H1 (cell line): ENCODE measurements at regions not wholly inside any gene's neighbourhood (a gene's known extent, or its start where the extent isn't known, plus 50 kb on each side); places are given as distances from the start of the nearest gene placed in this dataset.

Experiments
- BRCA1 ChIP-seq: IDR thresholded peaks from 2 replicates; pipeline ENCODE4 v1.6.1; 2012; ENCODE audit warnings: low read depth, low read length, improper control_type of control experiment
- CBX5 ChIP-seq: fragments of 300-800, 300-1000 bp; sonication (generic); IDR thresholded peaks from 2 replicates; pipeline ENCODE4 v1.7.1; 2016; ENCODE audit warnings: antibody characterized with exemption, low read length, low read depth
- CHD2 ChIP-seq: IDR thresholded peaks from 2 replicates; pipeline ENCODE4 v1.6.1; 2012; ENCODE audit warnings: low read length, improper control_type of control experiment
- EP300 ChIP-seq, 2 experiments: IDR thresholded peaks; 1 replicate in 1 of 2; 2 replicates in 1 of 2; pipeline ENCODE4 v1.6.1; 2011 to 2012; ENCODE audit warnings: low read depth in 2 of 2, low read length in 2 of 2, mild to moderate bottlenecking in 2 of 2, borderline replicate concordance in 1 of 2, inconsistent platforms in 1 of 2, moderate library complexity in 1 of 2
- HDAC2 ChIP-seq, 2 experiments: fragments of 300-600 bp in 1 of 2; sonication (generic) in 1 of 2; IDR thresholded peaks; 2 replicates each; pipeline ENCODE4 v1.6.1; 2011 to 2012; ENCODE audit warnings: low read depth in 2 of 2, low read length in 2 of 2, mild to moderate bottlenecking in 2 of 2, moderate library complexity in 2 of 2, borderline replicate concordance in 1 of 2, inconsistent platforms in 1 of 2
- RNF2 ChIP-seq: fragments of 200-900, 300-1000 bp; sonication (generic); IDR thresholded peaks from 2 replicates; pipeline ENCODE4 v1.7.1; 2016; ENCODE audit warnings: borderline replicate concordance, low read depth, mild to moderate bottlenecking, antibody characterized with exemption, low read length; ENCODE audit not compliant: poor library complexity, severe bottlenecking; ENCODE audit errors: missing control alignments
- TCF12 ChIP-seq: IDR thresholded peaks from 2 replicates; pipeline ENCODE4 v1.6.1; 2011; ENCODE audit warnings: low read depth, mild to moderate bottlenecking, low read length
- YY1 ChIP-seq: IDR thresholded peaks from 2 replicates; pipeline ENCODE4 v1.6.1; 2011; ENCODE audit warnings: low read depth, mild to moderate bottlenecking, low read length
- ZNF274 ChIP-seq: IDR thresholded peaks from 2 replicates; pipeline ENCODE4 v1.7.0; 2012; ENCODE audit warnings: low read length, borderline replicate concordance; ENCODE audit errors: extremely low read depth
- TF ChIP-seq, protein P1 (sequence below): fragments of 300-600 bp; sonication (generic); IDR thresholded peaks from 2 replicates; pipeline ENCODE4 v1.7.1; 2012; ENCODE audit warnings: low read length, moderate library complexity, mild to moderate bottlenecking, inconsistent platforms; ENCODE audit not compliant: insufficient replicate concordance

DNA sequence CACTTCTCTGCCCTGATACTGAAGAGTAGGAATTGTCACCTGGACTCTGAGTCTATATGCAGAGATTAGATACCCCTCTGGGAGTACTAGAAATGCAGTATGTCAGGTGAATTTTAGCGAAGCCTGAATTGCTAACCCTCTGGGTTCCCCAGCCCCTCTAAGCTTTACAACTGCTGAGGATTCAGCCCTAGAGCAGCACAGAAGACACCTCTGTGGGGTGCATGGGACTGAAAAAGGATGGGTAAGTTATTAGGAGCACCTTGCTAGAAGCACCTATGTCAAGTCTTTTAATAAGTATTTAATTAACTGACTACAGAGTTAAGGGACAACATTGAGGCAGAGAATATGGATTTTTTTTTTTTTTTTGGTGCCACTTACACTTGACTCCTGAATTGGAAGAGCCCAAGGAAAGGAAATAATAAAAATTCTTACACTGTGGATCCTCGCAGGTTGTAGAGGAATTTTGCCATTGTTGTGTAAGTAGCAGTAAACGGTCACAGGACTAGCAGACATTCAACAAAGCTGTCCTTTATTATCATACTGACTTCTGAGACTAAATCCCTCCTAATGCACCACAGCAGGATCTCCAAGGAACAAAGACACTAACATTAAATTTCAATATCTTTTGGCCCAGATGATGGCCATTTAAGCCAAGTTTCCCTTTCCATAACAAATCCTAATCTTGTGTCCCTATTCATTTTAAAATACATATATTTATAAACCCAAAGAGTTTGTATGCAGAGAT lies 253.2 kb downstream of the ANKRD50 start (continued):
- TF ChIP-seq ZNF274 (no peak), CBX5 (no peak), EP300 (IDR thresholded peaks at IDR 0.05; ENCODE audit: borderline replicate concordance in 1 of 2, low read depth in 2 of 2, low read length in 2 of 2) (no peak), YY1 (no peak), TCF12 (no peak), CHD2 (no peak), HDAC2 (IDR thresholded peaks at IDR 0.05; ENCODE audit: borderline replicate concordance in 1 of 2, low read depth in 2 of 2, low read length in 2 of 2) (0 out of 4 replicates have a peak, but pooled peaks of 1 of the 2 experiments have one; percentile 77), RNF2 (no peak), BRCA1 (no peak)
- TF ChIP-seq, protein P1, sequence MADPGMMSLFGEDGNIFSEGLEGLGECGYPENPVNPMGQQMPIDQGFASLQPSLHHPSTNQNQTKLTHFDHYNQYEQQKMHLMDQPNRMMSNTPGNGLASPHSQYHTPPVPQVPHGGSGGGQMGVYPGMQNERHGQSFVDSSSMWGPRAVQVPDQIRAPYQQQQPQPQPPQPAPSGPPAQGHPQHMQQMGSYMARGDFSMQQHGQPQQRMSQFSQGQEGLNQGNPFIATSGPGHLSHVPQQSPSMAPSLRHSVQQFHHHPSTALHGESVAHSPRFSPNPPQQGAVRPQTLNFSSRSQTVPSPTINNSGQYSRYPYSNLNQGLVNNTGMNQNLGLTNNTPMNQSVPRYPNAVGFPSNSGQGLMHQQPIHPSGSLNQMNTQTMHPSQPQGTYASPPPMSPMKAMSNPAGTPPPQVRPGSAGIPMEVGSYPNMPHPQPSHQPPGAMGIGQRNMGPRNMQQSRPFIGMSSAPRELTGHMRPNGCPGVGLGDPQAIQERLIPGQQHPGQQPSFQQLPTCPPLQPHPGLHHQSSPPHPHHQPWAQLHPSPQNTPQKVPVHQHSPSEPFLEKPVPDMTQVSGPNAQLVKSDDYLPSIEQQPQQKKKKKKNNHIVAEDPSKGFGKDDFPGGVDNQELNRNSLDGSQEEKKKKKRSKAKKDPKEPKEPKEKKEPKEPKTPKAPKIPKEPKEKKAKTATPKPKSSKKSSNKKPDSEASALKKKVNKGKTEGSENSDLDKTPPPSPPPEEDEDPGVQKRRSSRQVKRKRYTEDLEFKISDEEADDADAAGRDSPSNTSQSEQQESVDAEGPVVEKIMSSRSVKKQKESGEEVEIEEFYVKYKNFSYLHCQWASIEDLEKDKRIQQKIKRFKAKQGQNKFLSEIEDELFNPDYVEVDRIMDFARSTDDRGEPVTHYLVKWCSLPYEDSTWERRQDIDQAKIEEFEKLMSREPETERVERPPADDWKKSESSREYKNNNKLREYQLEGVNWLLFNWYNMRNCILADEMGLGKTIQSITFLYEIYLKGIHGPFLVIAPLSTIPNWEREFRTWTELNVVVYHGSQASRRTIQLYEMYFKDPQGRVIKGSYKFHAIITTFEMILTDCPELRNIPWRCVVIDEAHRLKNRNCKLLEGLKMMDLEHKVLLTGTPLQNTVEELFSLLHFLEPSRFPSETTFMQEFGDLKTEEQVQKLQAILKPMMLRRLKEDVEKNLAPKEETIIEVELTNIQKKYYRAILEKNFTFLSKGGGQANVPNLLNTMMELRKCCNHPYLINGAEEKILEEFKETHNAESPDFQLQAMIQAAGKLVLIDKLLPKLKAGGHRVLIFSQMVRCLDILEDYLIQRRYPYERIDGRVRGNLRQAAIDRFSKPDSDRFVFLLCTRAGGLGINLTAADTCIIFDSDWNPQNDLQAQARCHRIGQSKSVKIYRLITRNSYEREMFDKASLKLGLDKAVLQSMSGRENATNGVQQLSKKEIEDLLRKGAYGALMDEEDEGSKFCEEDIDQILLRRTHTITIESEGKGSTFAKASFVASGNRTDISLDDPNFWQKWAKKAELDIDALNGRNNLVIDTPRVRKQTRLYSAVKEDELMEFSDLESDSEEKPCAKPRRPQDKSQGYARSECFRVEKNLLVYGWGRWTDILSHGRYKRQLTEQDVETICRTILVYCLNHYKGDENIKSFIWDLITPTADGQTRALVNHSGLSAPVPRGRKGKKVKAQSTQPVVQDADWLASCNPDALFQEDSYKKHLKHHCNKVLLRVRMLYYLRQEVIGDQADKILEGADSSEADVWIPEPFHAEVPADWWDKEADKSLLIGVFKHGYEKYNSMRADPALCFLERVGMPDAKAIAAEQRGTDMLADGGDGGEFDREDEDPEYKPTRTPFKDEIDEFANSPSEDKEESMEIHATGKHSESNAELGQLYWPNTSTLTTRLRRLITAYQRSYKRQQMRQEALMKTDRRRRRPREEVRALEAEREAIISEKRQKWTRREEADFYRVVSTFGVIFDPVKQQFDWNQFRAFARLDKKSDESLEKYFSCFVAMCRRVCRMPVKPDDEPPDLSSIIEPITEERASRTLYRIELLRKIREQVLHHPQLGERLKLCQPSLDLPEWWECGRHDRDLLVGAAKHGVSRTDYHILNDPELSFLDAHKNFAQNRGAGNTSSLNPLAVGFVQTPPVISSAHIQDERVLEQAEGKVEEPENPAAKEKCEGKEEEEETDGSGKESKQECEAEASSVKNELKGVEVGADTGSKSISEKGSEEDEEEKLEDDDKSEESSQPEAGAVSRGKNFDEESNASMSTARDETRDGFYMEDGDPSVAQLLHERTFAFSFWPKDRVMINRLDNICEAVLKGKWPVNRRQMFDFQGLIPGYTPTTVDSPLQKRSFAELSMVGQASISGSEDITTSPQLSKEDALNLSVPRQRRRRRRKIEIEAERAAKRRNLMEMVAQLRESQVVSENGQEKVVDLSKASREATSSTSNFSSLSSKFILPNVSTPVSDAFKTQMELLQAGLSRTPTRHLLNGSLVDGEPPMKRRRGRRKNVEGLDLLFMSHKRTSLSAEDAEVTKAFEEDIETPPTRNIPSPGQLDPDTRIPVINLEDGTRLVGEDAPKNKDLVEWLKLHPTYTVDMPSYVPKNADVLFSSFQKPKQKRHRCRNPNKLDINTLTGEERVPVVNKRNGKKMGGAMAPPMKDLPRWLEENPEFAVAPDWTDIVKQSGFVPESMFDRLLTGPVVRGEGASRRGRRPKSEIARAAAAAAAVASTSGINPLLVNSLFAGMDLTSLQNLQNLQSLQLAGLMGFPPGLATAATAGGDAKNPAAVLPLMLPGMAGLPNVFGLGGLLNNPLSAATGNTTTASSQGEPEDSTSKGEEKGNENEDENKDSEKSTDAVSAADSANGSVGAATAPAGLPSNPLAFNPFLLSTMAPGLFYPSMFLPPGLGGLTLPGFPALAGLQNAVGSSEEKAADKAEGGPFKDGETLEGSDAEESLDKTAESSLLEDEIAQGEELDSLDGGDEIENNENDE, result peak; percentile 46
